ENCODE measurements at regions not wholly inside any gene's neighbourhood (a gene's known extent, or its start where the extent isn't known, plus 50 kb on each side); places are given as distances from the start of the nearest gene placed in this dataset.
"Not testable (repeated sequence)": the region's sequence is repeated elsewhere in the genome, so short reads cannot be mapped to it uniquely, and the experiment has no call there.

DNA sequence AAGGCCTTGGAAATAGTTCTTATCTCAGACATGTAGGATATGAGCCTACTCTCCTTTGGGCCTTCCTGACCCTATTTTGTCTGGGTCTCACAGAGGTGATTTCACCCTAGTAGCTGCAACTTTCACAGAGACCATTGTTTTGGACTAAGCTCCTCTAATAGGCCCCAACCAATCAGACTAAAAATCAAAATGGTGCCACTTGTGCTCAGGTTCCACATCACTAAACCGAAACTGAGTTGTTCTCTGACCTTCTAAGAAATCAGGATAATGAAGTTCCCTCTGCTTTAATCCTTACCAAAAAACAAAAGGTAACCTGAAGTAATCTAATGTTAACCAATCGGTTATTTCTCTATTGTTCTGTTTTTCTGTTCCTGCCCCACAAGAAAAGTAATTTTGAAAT is 143.6 kb downstream of the CD24 start:
- no peaks in the 10 kb centered on the region for H3K9me3 Mint-ChIP-seq (ENCODE audit: insufficient read depth)
- H3K27me3 Mint-ChIP-seq (ENCODE audit: low read depth) = peaks cover 9% of the 10 kb centered on the region
- no peak for DNase-seq
- no peak overlapping the region for H3K27ac Mint-ChIP-seq
- H3K4me3 Mint-ChIP-seq = no peak overlapping the region
- no peaks in the 10 kb centered on the region for H3K36me3 Mint-ChIP-seq (ENCODE audit: low read depth)
- ChIA-PET POLR2A (no interaction called here), CTCF (interaction anchor here (0.9 kb wide), 2 partner anchors 148 to 166 kb away, joined by 3 read pairs; no protein-coding TSS in a partner anchor)
- no peaks in the 10 kb centered on the region for H3K4me1 Mint-ChIP-seq (ENCODE audit: low read depth)
- ATAC-seq = no peak

- POLR2A ChIA-PET = no interaction called here
Observed at GRCh38 chr6:106829451-106829850, 145.1 kb downstream of the CD24 start.

GRCh38 chr6:106827081-106827480 is 147.4 kb downstream of the CD24 start:
- H3K36me3 Mint-ChIP-seq (ENCODE audit: low read depth) = no peaks in the 10 kb centered on the region
- DNase-seq = no peak
- no peak overlapping the region for H3K4me3 Mint-ChIP-seq
- CTCF ChIA-PET = no interaction called here
- H3K27me3 Mint-ChIP-seq (ENCODE audit: low read depth) = no peaks in the 10 kb centered on the region
- POLR2A ChIA-PET = no interaction called here
- no peaks in the 10 kb centered on the region for H3K9me3 Mint-ChIP-seq (ENCODE audit: insufficient read depth)
- H3K27ac Mint-ChIP-seq = no peak overlapping the region
- H3K4me1 Mint-ChIP-seq (ENCODE audit: low read depth) = no peaks in the 10 kb centered on the region
- no peak for ATAC-seq

More at GRCh38 chr6:106829451-106829850, 145.1 kb downstream of the CD24 start:
- Mint-ChIP-seq H3K27me3 (ENCODE audit: low read depth) (peaks cover 2% of the 10 kb centered on the region), H3K36me3 (ENCODE audit: low read depth) (no peaks in the 10 kb centered on the region), H3K4me3 (no peak overlapping the region), H3K9me3 (ENCODE audit: insufficient read depth) (no peaks in the 10 kb centered on the region), H3K27ac (no peak overlapping the region), H3K4me1 (ENCODE audit: low read depth) (no peaks in the 10 kb centered on the region)
- ATAC-seq = no peak
- no peak for DNase-seq
- CTCF ChIA-PET = no interaction called here

GRCh38 chr6:106825156-106825555 is 149.4 kb downstream of the CD24 start:
- no peak overlapping the region for H3K4me3 Mint-ChIP-seq
- no peak for DNase-seq
- ChIA-PET CTCF (no interaction called here), POLR2A (no interaction called here)
- H3K27me3 Mint-ChIP-seq (ENCODE audit: low read depth) = peaks cover 5% of the 10 kb centered on the region
- H3K27ac Mint-ChIP-seq = no peak overlapping the region
- no peaks in the 10 kb centered on the region for H3K9me3 Mint-ChIP-seq (ENCODE audit: insufficient read depth)
- no peaks in the 10 kb centered on the region for H3K36me3 Mint-ChIP-seq (ENCODE audit: low read depth)
- no peak for ATAC-seq
- H3K4me1 Mint-ChIP-seq (ENCODE audit: low read depth) = no peaks in the 10 kb centered on the region

DNA sequence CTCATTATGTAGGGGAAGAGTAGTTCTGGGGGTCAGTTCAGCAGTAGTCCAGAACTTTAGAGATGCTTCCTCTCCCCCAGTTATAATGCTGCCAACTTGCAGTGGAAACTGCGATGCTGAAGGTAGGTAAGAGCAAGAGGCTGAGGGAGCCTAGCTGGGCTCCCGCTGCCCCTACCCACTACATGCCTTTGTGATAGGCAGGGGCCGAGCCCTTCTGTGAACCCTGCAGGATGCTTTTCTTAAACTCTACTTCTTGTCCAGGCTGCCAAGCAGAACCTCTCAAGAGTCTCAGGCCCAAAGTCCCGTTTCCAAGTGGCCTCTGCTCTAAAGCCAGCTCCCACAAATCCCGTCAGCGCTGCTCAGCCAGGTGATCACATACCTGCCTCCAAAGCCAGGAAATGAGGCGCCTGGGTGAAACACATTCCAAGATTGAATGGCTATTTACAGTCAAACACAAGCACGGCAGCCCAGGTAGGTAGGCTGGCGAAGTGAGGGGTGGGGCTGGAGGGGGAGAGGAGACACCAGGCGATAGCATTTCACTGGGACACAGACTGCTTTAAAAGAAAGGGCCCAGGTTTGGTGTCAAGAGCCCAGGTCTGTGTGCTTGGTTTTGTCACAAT is 150.7 kb downstream of the CD24 start:
- DNase-seq (no peak), ATAC-seq (no peak)
- ChIA-PET POLR2A (no interaction called here), CTCF (no interaction called here)
- Mint-ChIP-seq H3K9me3 (ENCODE audit: insufficient read depth) (no peaks in the 10 kb centered on the region), H3K4me1 (ENCODE audit: low read depth) (no peaks in the 10 kb centered on the region), H3K4me3 (no peak overlapping the region), H3K27me3 (ENCODE audit: low read depth) (peaks cover 5% of the 10 kb centered on the region), H3K36me3 (ENCODE audit: low read depth) (no peaks in the 10 kb centered on the region), H3K27ac (no peak overlapping the region)

- no peak for DNase-seq
- no peaks in the 10 kb centered on the region for H3K36me3 Mint-ChIP-seq (ENCODE audit: low read depth)
- ChIA-PET CTCF (no interaction called here), POLR2A (no interaction called here)
- no peaks in the 10 kb centered on the region for H3K9me3 Mint-ChIP-seq (ENCODE audit: insufficient read depth)
- no peak for ATAC-seq
- no peaks in the 10 kb centered on the region for H3K4me1 Mint-ChIP-seq (ENCODE audit: low read depth)
- no peak overlapping the region for H3K4me3 Mint-ChIP-seq
- H3K27ac Mint-ChIP-seq = no peak overlapping the region
- H3K27me3 Mint-ChIP-seq (ENCODE audit: low read depth) = peaks cover 5% of the 10 kb centered on the region
Observed at GRCh38 chr6:106823058-106823457, 151.5 kb downstream of the CD24 start.

DNA sequence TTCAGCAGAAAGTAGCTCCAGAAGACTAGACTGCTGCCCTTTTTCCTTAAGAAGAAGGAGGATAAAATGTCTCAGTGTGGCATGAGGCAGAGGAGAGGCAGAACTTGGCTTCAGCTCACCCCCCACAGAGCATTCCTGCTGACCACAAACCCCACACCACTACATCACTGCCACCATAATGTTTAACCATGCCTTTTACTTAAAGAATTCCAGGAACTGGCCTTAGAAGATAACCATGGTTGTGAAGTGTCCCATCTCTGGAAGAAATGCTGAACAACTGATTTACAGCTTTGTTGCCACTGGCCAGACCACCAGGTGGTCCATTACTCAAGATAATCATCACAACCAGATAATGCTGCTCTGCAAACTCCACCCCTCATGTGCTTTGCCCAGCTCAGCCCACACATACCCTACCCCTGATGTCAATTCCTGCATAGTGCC is 154.1 kb downstream of the CD24 start:
- no peak for DNase-seq
- Mint-ChIP-seq H3K9me3 (ENCODE audit: insufficient read depth) (no peaks in the 10 kb centered on the region), H3K4me1 (ENCODE audit: low read depth) (no peaks in the 10 kb centered on the region), H3K27me3 (ENCODE audit: low read depth) (peaks cover 5% of the 10 kb centered on the region), H3K36me3 (ENCODE audit: low read depth) (no peaks in the 10 kb centered on the region), H3K27ac (no peak overlapping the region), H3K4me3 (no peak overlapping the region)
- POLR2A ChIA-PET = no interaction called here
- CTCF ChIA-PET = no interaction called here
- no peak for ATAC-seq

GRCh38 chr6:106811088-106811686 is 163.3 kb downstream of the CD24 start:
- CTCF ChIA-PET = no interaction called here
- Mint-ChIP-seq H3K36me3 (ENCODE audit: low read depth) (no peaks in the 10 kb centered on the region), H3K27me3 (ENCODE audit: low read depth) (peaks cover 2% of the 10 kb centered on the region), H3K4me1 (ENCODE audit: low read depth) (no peaks in the 10 kb centered on the region), H3K9me3 (ENCODE audit: insufficient read depth) (peaks cover 38% of the 10 kb centered on the region), H3K4me3 (no peak overlapping the region), H3K27ac (no peak overlapping the region)
- POLR2A ChIA-PET = no interaction called here
- DNase-seq (no peak), ATAC-seq (no peak)

DNA sequence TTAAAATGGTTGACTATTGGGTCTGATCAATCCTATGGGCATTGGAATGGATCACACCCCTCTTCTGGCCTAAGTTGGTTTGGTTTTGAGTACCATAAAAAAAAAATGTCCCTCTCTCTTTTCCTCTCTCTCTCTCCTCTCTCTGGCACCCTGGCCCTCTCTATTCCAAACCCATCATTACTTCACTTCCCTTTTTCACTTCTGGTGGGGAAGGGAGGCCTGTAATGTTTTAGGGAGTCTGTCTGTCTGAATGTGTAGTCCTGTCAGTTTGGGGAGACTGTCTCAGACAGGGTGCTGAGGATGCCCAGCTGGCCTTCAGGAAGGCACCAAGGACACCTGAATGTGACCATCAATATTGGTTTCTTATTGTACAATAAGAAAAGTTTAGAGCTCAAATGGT is 165.8 kb downstream of the CD24 start:
- Mint-ChIP-seq H3K4me1 (ENCODE audit: low read depth) (no peaks in the 10 kb centered on the region), H3K9me3 (ENCODE audit: insufficient read depth) (peaks cover 38% of the 10 kb centered on the region), H3K36me3 (ENCODE audit: low read depth) (no peaks in the 10 kb centered on the region), H3K4me3 (no peak overlapping the region), H3K27me3 (ENCODE audit: low read depth) (peaks cover 2% of the 10 kb centered on the region), H3K27ac (no peak overlapping the region)
- POLR2A ChIA-PET = no interaction called here
- DNase-seq (no peak), ATAC-seq (no peak)
- CTCF ChIA-PET = no interaction called here

- no peak overlapping the region for H3K27ac Mint-ChIP-seq
- ChIA-PET POLR2A (no interaction called here), CTCF (no interaction called here)
- peaks cover 38% of the 10 kb centered on the region for H3K9me3 Mint-ChIP-seq (ENCODE audit: insufficient read depth)
- H3K4me1 Mint-ChIP-seq (ENCODE audit: low read depth) = no peaks in the 10 kb centered on the region
- H3K27me3 Mint-ChIP-seq (ENCODE audit: low read depth) = no peaks in the 10 kb centered on the region
- H3K4me3 Mint-ChIP-seq = no peak overlapping the region
- ATAC-seq (no peak), DNase-seq (no peak)
- no peaks in the 10 kb centered on the region for H3K36me3 Mint-ChIP-seq (ENCODE audit: low read depth)
Observed at GRCh38 chr6:106807947-106808611, 166.4 kb downstream of the CD24 start.

DNA sequence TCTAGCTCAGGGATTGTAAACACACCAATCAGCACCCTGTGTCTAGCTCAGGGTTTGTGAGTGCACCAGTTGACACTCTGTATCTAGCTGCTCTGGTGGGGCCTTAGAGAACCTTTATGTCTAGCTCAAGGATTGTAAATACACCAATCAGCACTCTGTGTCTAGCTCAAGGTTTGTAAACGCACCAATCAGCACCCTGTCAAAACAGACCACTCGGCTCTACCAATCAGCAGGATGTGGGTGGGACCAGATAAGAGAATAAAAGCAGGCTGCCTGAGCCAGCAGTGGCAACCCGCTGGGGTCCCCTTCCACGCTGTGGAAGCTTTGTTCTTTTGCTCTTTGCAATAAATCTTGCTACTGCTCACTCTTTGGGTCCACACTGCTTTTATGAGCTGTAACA is 168.3 kb downstream of the CD24 start:
- DNase-seq; H3K27ac Mint-ChIP-seq; ATAC-seq; H3K4me1 Mint-ChIP-seq (ENCODE audit: low read depth); POLR2A ChIA-PET; H3K27me3 Mint-ChIP-seq (ENCODE audit: low read depth); H3K36me3 Mint-ChIP-seq (ENCODE audit: low read depth); CTCF ChIA-PET; H3K4me3 Mint-ChIP-seq: not testable (repeated sequence)
- H3K9me3 Mint-ChIP-seq (ENCODE audit: insufficient read depth) = peaks cover 34% of the 10 kb centered on the region

- H3K27ac Mint-ChIP-seq = no peak overlapping the region
- no peak overlapping the region for H3K4me3 Mint-ChIP-seq
- H3K36me3 Mint-ChIP-seq (ENCODE audit: low read depth) = no peaks in the 10 kb centered on the region
- DNase-seq (no peak), ATAC-seq (no peak)
- H3K4me1 Mint-ChIP-seq (ENCODE audit: low read depth) = no peaks in the 10 kb centered on the region
- H3K27me3 Mint-ChIP-seq (ENCODE audit: low read depth) = peaks cover 4% of the 10 kb centered on the region
- peaks cover 30% of the 10 kb centered on the region for H3K9me3 Mint-ChIP-seq (ENCODE audit: insufficient read depth)
- CTCF ChIA-PET = no interaction called here
- POLR2A ChIA-PET = no interaction called here
Observed at GRCh38 chr6:106805771-106806170, 168.8 kb downstream of the CD24 start.
